ENCODE measurements at regions not wholly inside any gene's neighbourhood (a gene's known extent, or its start where the extent isn't known, plus 50 kb on each side); places are given as distances from the start of the nearest gene placed in this dataset.

DNA sequence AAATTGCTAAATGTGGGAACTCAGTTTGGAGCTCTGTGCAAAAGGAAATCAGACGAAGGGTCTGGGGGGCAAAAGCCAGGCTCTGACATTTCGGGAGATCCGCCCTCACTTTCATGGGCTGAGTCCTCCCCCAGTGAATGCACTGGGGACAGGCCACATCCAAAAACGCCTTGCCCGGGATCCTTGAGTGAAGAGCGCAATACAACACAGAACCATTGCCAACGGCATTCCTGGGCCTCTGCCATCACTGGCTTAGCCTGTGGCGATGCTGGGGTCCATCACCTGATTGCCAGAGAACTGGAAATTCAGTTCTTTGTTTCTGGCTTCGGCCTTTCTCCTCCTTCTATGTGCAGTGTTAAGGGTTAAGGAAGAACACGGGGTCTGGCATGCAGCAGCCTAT, 297.9 kb downstream of the SHANK2 start:
- TF ChIP-seq MXI1 (conservative IDR thresholded peaks at IDR 0.05; ENCODE audit: poor library complexity, severe bottlenecking) (no peak), POLR2AphosphoS5 (IDR thresholded peaks at IDR 0.05) (no peak)
- TF ChIP-seq, protein P1, sequence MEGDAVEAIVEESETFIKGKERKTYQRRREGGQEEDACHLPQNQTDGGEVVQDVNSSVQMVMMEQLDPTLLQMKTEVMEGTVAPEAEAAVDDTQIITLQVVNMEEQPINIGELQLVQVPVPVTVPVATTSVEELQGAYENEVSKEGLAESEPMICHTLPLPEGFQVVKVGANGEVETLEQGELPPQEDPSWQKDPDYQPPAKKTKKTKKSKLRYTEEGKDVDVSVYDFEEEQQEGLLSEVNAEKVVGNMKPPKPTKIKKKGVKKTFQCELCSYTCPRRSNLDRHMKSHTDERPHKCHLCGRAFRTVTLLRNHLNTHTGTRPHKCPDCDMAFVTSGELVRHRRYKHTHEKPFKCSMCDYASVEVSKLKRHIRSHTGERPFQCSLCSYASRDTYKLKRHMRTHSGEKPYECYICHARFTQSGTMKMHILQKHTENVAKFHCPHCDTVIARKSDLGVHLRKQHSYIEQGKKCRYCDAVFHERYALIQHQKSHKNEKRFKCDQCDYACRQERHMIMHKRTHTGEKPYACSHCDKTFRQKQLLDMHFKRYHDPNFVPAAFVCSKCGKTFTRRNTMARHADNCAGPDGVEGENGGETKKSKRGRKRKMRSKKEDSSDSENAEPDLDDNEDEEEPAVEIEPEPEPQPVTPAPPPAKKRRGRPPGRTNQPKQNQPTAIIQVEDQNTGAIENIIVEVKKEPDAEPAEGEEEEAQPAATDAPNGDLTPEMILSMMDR (IDR thresholded peaks at IDR 0.05; ENCODE audit: poor library complexity, severe bottlenecking) = no peak
